ENCODE measurements at regions not wholly inside any gene's neighbourhood (a gene's known extent, or its start where the extent isn't known, plus 50 kb on each side); places are given as distances from the start of the nearest gene placed in this dataset.
"Not testable (repeated sequence)": the region's sequence is repeated elsewhere in the genome, so short reads cannot be mapped to it uniquely, and the experiment has no call there.

- no peak for DNase-seq
These were observed 347.5 kb upstream of the TNRC6C start for GRCh38 chr17:77610972-77611521.

- peak; percentile 31 for DNase-seq
These were observed 346.6 kb upstream of the TNRC6C start for GRCh38 chr17:77611791-77612502.

GRCh38 chr17:77613218-77613617, 345.3 kb upstream of the TNRC6C start:
- no peak for DNase-seq

- no peak for DNase-seq
These were observed 344.9 kb upstream of the TNRC6C start for GRCh38 chr17:77613627-77614026.

DNA sequence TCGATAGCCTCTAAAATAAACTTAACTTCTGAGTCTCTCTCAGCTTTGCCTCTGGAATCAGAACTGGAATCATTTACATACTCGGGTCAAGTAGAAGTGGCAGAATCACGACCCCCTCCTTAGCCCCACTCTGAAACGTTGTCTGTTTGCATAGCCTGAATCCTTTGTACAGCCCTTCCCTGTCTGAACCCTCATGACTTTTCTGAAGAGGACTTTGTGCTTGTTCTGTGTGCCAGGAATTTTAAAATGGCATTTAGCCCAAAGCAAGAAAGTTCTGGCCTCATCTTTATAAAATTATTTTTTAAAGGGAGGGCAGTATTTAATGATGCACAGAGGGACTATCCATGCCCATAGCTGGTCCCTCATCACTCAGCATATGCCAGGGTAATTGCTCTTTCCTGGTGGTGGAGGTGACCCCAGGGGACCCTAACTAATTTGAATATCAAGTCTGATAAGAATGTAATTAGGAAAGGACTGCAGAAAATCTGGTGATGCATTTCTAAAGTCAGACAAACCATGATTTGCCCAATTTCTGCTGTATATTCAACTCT, 342.7 kb upstream of the TNRC6C start:
- peak; percentile 46 for DNase-seq

DNA sequence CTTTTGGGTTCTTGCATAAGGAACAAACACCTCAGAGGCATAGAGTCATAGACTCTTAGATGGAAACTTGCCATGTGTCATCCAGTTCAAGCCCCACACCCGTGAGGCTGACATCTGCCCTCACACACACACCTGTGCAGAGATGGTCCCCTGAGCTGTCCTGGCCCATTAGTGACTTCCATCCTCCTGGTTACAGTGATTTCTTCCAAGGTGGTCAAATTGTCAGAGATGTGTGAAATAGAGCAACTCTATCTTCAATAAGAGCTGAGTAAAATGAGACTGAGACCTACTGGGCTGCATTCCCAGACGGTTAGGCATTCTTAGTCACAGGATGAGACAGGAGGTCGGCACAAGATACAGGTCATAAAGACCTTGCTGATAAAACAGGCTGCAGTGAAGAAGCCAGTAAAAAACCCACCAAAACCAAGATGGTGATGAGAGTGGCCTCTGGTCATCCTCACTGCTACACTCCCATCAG, 342.2 kb upstream of the TNRC6C start:
- DNase-seq, result peak; percentile 46

DNA sequence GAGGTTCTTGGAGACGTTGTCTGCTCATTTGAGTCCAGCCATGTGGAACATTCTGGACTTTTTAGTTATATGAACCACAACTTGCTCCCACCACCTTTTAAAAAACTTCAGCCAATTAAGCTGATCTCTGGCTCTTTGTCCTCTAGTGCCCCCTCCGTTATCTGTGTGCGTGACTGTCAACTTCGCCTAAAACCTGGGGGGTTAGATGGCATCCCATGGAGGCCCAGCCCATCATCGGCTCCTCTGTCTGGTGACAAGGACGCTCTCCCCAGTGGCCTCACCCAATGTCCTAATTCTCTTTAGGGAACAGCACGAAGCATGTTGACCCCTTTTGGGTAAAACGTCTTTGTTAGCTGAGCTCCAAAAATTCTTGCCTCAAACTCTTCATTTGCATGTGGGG, 341.0 kb upstream of the TNRC6C start:
- no peak for DNase-seq

GRCh38 chr17:77618173-77618572, 340.3 kb upstream of the TNRC6C start:
- no peak for DNase-seq

DNA sequence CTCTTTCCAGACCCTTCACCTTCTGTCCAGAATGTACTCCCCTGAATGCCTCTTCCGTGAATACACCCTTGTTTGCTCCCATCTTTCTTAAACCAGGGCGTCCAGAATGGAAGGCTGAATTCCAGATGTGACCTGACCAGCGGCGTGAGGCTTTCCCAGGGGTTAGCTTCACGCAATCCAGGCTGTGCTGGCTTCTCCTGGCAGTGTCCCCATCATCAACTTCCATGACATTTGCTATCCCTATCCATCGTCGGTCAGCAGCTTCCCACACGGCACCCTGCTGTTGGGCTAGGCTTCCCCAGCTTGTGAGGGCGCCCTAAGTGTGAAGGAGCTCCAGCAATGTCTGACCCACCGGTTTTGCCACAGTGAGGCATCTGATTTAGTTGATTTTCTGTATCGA, 339.8 kb upstream of the TNRC6C start:
- DNase-seq, result no peak

- no peak for DNase-seq
These were observed 339.2 kb upstream of the TNRC6C start for GRCh38 chr17:77619326-77619725.

GRCh38 chr17:77619851-77620250, 338.7 kb upstream of the TNRC6C start:
- no peak for DNase-seq

- DNase-seq, result no peak
These were observed 338.2 kb upstream of the TNRC6C start for GRCh38 chr17:77620282-77620681.

DNA sequence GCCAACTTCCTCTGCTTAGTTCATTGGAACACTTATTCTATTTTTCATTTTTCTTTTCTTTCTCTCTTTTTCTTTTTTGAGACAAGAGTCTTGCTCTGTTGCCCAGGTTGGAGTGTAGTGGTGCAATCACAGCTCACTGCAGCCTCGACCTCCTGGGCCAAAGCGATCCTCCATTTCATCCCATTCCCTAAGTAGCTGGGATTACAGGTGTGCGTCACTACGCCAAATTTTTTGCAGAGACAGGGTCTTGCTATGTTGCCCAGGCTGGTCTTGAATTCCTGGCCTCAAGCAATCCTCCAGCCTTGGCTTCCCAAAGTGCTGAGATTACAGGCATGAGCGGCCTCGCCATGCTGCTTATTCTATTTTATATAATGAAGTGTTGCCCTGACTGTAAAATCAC, 336.4 kb upstream of the TNRC6C start:
- not testable (repeated sequence) for DNase-seq

DNA sequence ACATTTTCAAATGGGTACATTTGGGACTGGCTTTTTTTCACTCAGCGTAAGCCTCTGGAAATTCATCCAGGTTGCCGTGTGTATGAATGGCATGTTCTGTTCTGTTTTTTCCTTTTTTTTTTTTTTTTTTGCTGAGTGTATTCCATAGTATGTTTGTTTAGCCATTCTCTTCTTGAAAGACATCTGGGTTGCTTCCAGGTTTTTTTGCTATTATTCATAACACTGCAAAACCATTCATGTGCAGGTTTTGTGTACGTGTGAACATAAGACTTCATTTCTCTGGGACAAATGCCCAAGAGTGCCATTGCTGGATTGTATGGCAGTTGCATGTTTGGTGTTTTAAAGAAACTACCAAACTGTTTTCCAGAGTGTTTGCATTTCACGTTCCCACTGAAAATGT, 335.9 kb upstream of the TNRC6C start:
- peak; percentile 74 for DNase-seq

DNA sequence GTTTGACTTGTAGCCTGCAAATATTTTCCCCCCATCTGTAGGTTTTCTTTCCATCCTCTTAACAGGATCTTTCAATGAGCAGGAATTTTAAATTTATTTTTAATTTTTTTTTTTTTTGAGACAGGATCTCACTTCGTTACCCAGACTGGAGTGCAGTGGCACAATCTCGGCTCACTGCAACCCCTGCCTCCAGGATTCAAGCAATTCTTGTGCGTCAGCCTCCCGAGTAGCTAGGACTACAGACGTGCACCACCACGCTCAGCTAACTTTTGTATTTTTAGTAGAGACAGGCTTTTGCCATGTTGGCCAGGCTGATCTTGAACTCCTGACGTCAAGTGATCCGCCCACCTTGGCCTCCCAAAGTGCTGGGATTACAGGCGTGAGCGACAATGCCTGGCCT, 335.2 kb upstream of the TNRC6C start:
- DNase-seq, result not testable (repeated sequence)

- DNase-seq, result peak; percentile 5
These were observed 330.5 kb upstream of the TNRC6C start for GRCh38 chr17:77628035-77628434.

- not testable (repeated sequence) for DNase-seq
These were observed 329.2 kb upstream of the TNRC6C start for GRCh38 chr17:77629284-77629683.

DNA sequence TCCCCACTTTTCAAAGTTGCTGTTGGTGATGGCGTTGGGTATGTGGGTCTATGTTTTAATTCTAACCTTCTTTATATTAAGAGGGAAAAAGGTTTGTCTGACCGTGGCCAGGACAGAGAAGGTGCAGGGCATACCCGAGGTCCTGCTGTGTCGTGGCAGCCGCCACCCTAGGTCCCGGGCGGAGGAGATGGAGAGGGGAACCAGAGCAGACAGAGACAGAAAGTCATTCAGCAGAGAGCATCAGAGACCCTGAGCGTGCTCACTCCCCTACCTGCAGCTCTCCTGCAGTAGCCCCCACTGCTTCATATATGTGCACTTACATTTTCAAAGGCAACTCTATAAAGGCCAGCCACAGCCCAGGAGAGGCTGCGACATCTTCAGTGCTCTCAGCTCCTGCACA, 327.2 kb upstream of the TNRC6C start:
- DNase-seq, result no peak

DNA sequence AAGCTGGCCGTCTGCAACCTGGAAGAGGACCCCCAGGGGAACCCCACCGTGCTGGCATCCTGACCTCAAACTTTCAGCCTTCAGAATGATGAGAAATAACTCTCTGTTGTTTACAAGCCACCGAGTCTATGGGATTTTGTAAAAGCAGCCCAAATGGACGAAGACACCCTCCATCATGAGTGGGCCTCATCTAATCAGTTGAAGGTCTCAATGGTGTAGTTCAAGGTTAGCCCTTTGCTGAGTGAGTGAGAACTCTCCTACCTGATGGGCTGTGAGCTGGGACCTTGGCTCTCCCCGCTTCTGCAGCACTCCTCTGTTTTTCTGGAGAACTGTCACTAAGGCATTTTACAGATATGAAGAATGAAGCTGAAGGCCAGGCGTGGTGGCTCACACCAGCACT, 325.9 kb upstream of the TNRC6C start:
- no peak for DNase-seq

- peak; percentile 41 for DNase-seq
These were observed 323.8 kb upstream of the TNRC6C start for GRCh38 chr17:77634710-77635109.

- DNase-seq, result no peak
These were observed 323.3 kb upstream of the TNRC6C start for GRCh38 chr17:77635176-77635575.

GRCh38 chr17:77635785-77636184, 322.7 kb upstream of the TNRC6C start:
- not testable (repeated sequence) for DNase-seq

DNA sequence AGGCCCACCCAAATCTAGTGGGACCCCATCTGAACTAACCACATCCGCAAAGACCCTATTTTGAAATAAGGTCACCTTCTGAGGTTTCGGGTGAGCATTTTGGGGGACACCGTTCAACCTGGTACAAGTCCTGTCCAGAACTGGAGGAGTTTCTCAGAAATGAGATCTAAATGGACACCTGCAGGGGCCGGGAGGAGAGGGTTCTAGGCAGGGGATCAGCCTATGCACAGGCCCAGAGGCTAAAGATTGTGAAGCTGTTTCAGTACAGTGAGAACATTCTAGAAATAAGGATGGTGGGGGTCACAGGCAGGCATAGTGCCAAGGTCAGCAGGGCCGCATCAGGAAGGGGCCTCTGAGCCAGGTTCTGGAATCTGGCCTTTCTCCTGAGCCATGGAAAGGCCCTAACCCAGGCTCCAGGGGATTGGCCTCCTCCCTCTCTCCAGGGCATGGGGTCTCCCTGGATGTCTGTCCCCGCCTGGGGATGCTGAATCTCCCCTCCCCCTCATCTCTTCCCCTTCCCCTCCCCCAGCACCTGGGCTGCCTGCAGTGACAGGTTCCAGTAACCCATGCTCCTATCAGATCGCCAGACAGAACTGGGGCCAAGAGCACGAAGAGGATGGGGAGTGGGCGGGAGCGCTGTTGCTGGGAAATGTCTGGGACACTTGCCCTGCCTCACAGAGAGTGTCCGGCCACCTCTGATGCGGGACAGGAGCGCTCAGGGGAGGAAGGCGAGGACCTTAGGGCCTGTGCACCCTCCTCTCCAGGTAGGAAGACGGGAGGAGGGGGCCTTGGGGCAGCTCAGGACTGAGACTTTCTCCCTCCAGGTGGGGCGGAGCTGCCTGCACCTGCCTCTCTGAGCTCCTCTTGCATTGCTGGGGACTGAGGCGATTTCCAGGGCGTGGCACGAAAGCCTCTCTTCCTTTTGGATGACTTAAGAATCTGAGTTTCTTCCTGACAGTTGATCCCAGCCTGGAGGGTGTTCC, 321.4 kb upstream of the TNRC6C start:
- no peak for DNase-seq

Data from NCI-H2171 treated with DMSO at 0.1 percent for 48 hours (cell line).